Suppressor macrophage treated with lipopolysaccharide for 4 hours (primary cell): ENCODE measurements at regions not wholly inside any gene's neighbourhood (a gene's known extent, or its start where the extent isn't known, plus 50 kb on each side); places are given as distances from the start of the nearest gene placed in this dataset.

ENCODE experiments used
- DNase-seq: peaks from one replicate; pipeline ENCODE4 v3.0.0-alpha.2; 2020

DNA sequence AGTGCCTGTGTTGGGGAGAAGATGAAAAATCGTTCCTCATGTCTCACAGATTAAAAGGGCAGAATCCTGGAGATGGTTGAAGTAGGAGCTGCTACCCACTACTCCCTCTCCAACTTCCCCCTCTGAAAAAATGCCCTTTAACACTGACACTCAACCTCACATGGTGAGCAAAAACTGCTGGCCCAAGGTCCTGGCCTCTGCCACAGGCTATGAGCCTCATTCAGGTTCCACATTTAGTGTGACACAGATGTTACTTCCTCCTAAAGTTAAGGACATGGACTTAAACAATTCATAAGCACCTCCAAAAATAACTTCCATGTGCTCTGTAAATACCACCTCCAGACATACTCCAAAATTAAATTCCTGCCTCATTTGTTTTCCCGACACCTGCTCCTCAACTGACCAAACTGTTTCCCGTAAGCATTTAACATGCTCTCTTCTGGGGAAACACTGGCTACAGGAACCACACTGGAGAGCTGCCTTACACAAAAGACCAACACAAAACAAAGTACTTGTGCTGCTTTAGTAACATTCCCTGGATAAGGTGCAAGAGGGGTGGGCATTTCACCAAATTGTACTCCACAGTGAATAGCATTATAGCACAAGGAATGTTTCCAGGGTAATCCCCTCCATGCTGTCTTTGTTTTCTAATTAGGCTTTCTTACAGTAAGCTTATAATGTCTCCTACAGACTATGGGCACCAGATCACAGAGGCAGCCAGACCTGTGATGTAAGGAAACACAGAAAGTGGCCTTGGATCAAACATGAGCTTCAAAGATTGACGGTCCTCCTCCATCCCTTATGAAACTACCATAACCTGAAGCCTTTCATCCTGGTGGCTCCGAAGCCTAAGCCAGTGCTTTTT is 57.0 kb downstream of the PHLDA1 start:
- peak; percentile 89 for DNase-seq

DNA sequence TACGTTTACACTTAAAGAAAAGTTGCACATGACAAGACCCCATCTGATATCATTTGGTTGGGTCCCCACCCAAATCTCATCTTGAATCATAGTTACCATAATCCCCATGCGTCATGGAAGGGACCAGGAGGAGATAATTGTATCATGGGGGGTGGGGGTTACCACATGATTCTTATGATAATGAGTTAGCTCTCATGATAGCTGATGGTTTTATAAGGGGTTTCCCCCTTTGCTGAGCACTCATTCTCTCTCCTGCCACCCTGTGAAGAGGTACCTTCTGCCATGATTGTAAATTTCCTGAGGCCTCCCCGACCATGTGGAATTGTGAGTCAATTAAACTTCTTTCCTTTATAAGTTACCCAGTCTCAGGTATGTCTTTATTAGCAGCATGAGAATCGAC is 60.3 kb downstream of the PHLDA1 start:
- no peak for DNase-seq

DNA sequence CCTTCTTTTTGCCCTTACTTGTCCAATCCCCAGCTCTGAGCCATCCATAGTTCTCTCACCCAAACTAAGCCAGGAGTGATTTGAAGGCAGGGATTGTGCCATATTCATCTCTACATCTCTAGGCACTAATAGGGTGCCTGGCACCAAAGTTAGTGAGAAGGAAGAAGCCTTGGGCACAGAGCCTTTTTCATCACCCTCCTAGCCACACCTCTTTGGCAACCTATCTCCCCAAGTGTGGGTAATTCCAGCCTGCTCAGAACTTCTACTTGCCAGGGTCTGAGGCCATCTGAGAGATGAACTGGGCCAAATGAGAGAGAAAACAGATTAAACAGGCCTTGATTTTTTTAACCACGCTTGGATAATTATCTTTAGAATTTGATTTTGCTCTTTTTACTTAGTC is 61.3 kb downstream of the PHLDA1 start:
- no peak for DNase-seq

DNA sequence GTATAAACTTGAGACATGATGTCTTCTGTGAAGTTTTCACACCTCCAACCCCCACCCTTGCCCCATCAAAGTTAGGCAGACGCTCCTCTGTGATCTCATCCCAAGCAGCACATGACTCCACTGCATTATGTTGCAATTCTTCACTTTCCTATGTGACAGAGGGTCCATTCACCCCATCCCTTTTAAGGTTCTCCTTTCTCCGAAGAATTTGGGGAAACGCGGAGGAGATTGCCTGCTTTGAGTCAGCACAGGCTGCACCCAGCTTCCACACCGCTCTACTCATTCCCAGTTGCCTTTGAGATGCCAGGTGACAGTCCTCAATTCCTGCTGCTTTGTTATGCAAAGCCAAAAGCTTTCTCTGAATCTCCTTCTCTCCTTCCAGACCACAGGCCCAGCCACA is 61.8 kb downstream of the PHLDA1 start:
- DNase-seq: peak; percentile 89

DNA sequence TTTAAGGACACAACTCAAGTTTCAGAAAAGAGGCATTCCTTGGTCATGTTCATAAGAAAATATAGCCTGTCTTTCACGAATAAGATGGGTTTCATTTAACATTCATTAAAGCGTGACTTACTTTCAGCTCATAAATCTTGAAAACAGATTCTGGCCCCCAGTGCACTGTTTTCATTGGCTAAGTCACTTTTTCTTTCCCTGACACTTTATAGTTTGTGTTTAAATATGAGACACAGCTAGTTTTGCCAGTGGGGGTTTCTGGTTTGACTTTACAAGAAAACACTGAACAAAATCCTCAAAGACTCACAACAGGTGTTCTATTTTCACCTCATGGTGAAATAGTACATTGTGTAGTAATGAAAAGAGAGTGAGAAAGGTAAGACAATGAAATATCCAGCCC is 65.9 kb downstream of the PHLDA1 start:
- DNase-seq: no peak

DNA sequence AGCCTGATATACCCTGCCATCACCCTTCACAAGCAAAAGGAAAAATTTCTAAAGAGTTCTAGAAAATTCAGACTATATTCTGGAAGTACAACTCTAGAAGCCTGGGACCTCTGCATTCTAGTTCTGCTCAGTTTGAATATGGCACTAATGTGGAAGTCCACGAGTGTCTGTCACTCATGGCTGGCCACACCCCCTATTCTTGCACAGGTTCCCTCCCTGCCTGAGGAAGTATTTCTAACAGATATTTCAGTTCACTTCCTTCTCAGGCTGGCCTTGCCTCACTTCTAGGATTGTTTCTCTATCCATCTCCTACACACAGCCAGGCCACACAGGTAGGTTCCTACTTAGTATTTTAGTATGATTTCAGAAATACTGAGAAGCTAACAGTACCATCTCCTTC is 67.4 kb downstream of the PHLDA1 start:
- DNase-seq: peak; percentile 74

DNA sequence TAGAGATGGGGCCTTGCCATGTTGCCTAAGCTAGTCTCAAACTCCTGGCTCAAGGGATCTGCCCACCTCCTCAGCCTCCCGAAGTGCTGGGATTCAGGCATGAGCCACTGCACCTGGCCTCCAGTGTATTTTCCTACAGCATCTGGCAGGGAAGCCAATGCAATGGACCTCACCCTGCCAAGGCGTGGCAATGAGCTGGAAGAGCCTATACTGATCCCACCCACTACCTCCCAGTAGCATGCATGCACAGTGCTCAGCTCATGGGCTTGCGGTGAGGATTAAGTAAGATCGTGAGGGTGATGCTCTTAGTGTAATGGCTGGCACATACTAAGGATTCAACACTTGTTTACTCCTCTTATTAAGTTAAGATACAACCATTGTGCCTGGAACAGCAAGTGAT is 69.7 kb downstream of the PHLDA1 start:
- no peak for DNase-seq

DNA sequence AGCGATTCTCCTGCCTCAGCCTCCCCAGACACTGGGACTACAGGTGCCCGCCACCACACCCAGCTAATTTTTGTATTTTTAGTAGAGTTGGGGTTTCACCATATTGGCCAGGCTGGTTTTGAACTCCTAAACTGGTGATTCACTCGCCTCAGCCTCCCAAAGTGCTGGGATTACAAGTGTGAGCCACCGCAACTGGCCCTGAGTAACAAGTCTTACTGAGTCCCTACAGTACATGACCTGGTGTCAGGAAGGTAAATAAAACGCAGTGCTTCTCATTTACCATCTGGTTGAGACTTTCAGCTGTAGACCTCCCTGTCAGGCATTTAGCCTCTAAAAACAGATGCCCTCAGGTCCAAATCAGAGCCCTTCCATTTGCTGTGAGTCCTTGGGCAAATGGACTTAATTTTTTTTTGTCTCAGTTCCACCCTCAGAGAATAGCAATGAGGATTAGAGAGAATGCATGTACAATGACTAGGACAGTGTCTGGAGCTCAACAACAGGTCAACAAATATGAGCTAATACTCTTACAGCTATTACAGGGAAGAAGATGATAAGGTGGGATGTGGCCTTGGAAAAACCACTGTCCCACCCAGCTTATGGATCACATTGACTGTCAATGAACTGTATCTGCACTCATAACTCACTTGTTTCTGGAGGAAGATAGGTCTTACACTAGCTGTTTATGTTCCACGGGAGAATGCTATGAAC is 70.5 kb downstream of the PHLDA1 start:
- DNase-seq: no peak

DNA sequence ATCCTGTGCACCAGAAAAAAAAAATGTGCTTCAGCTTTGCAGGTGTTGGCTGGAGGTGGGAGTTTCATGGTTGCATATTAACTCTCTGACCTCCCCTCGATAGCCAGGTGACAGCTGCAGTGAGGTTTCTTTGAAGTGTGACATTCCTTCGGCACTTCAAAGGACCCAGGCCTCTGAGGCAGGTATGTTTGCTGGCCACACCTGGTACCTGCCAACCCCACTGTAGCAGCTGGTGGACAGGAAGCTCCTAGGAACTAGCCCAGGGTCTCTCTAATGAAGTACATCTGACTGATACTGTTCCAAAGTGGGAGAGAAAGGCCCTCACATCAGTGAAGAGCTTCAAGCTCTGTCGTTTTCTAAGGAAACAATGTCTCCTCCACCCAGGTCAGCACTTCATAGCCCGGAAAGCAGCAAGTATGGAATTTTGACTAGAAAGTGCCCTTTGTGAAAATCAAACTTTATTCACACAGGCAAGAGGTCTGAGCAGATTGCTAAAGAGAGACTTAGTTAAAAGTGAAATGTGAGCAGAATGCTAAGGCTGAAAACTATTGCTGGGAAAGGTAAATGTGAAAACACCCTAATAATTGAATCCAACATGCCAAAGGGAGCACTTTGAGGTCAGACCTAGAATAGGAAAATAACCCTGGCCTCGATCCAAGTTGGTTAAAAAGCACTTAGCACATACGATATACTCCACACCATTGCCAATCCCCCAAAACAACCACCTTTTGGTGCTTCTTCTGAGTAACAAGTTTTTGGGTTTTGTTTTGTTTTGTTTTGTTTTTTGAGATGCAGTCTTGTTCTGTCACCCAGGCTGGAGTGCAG is 71.3 kb downstream of the PHLDA1 start:
- DNase-seq: no peak

DNA sequence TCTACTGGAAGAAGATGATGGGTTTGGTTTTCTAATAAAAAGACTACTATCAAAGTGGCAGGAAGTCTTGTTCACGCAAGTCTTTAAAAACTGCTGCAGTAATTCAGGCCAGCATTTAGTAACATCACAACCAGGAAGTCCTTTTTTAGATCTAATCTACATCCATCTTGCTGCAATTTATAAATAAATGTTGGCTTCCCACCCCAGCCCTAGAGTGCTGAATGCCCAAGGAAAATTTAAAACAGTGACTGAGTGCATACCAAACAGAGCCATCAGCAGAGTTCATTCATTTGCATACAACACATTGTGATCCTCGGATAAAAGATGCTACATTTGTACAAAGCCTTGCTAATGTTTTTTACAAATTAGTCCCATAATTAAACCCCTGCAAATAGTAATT is 72.1 kb downstream of the PHLDA1 start:
- DNase-seq: no peak

DNA sequence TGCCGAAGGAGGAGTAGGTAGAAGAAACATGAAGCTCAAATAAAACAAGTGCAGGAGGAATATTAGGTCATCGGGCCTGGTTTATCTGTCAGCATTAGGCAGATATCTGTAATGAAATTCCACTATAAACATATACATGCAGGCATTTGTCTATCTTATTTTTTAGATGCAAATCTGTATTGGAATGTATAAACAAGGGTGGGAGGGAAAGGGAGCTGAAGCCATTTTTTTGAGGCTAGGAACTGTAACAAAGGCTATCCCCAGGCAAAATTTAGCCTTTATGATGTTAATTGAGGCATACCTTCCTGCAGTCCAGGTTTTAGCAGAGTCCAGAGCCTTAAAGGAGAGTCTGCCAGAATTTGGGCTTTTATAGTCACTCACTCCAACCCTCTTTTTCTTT is 72.5 kb downstream of the PHLDA1 start:
- DNase-seq: no peak

DNA sequence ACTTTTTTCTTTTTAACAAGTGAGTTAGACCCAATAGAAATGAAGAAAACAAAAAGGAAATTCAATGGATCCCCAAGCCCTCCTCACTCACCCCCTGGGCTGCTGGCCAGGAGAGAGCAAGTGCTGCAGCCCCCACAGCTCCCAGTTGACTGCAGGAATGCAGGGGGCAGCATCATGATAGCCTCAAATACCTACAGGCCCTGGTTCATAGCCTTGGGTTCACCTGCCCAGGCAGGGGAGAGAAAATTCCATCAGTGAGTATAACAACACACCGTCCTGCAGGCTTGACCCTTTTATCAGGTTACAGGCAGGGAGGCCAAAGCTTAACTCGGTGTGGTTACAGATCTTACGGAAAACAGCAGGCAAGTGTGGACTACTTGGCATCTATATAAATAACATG is 76.3 kb downstream of the PHLDA1 start:
- no peak for DNase-seq

DNA sequence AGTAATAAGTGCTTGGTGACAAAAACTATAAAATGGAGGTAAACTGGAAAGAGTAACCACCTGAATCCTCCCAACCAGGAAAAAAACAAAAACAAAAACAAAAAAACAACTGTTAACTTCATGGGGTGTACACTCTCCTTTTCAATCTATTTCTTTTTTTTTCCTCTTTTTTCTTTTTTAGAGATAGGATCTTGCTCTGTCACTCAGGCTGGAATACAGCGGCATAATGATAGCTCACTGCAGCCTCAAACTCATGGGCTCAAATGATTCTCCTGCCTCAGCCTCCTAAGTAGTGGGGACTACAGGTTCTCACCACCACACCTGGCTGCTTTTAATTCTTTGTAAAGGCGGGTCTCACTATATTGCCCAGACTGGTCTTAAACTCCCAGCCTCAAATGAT is 76.8 kb downstream of the PHLDA1 start:
- no peak for DNase-seq

DNA sequence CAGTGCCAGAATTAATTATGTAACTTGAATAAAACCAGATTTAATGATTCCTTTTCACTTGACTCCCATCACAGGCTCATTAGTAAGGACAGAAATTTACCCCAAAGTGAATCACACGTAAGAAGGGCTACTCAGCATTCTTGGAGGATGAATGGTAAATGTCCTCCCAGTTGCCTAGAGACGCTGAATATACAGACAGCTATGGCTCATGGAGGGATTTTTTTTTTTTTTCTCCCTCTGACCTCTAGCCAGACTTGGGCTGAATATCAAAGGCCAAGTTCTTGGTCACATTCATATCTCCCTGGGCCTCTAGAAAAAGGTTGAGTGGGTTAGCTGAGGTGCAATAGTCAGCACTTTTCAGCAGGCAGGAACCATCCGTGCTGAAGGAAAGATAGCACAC is 77.5 kb downstream of the PHLDA1 start:
- DNase-seq: peak; percentile 79

DNA sequence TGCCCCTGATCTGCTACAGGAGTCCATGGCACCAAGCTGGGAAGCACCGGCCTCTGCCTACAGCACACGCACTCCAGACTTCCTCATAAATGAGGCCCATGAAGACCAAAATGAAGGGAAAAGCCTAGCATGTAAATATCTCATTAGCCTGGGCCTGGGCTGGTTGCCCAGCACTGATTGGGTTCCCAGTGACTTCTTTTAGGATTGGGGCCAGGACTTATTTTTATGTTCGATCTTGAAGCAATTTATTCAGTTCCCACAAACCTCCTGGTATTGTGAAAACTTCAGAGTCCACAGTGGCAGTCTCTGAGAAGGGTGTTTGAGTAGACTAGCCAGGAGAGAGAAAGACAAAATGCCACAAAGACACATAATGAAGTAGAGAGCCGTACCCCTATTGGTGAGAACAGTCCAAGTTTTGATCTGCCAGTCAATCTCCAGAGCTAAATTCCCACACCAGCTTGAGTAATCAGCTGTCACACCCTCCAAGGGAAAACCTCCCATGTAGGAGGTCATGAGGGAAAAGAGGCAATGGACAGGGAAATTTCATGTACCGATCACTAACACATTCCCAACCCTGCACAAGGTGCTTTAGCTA is 78.2 kb downstream of the PHLDA1 start:
- peak; percentile 30 for DNase-seq

DNA sequence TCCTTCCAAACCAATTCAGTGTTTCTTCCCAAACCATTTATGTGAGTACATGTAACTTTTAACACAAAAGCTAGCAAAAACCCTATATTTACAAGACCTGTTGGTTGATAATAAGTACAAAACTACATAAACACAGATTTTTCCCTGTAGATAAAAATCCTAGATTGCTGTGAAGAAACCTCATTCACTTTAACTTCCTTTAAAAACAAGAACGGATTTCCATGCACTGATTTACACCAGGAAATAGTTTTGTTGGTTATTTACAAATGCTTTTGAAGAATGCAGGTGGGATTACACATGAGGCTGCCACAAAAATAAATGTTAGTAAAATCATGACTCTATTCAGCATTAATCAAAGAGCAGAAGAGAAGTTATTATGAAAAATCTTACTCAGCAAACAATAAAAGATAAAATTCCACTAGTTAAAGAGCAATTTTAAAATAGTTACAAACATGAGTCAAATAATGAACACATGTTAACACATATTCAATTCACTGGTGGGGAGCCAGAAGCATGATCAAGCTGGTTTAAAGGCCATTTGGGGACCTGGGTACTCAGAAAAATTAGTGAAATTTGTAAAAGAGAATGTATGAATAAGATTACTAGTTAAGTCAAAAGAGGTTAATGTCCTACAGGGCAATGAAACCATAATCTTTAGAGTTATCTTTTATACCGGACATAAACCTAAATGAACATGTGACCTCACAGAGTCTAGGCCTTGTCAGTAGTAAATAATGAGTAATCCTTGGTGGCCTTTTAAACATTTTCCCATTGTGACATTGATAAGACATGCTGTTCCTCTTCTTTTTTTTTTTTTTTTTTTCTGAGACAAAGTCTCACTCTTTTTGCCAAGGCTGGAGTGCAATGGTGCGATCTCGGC is 79.9 kb downstream of the PHLDA1 start:
- peak; percentile 70 for DNase-seq

DNA sequence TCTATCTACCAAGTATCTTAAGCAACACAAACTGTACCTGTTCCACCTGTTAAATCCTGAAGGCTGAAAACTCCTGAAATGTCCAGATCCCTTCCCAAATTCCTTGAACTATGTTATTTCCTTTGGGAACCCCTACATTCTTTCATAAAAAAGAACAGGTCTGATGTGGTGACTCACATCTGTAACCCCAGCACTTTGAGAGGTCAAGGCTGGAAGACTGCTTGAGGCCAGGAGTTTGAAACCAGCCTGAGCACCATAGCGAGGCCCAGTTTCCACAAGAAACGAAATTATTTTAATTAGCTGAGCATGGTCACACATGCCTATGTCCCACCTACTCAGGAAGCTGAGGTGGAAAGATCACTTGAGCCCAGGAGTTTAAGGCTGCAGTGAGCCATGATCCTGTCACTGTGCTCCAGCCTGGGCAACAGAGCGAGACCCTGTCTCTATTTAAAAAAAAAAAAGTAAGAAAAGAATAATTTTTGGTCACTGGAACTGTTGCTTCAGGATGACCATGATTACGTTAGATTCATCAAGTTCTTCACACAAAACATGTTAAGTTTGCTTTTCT is 84.3 kb downstream of the PHLDA1 start:
- DNase-seq: no peak

DNA sequence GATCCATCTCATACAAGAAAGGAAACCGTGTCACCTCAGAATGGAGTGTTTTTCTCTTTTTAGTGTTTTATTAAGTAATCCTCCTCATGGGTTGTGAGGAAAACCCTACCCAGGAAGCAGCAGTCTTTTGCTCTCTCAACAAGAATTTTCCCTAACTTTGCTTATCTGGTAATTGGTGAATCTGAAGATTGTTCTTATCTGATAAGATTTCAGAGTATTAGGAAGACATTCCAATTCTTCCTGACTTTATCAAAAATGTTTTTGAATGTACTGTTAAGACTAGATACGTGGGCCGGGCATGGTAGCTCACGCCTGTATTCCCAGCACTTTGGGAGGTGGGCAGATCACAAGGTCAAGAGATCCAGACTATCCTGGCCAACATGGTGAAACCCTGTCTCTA is 86.0 kb downstream of the PHLDA1 start:
- no peak for DNase-seq

DNA sequence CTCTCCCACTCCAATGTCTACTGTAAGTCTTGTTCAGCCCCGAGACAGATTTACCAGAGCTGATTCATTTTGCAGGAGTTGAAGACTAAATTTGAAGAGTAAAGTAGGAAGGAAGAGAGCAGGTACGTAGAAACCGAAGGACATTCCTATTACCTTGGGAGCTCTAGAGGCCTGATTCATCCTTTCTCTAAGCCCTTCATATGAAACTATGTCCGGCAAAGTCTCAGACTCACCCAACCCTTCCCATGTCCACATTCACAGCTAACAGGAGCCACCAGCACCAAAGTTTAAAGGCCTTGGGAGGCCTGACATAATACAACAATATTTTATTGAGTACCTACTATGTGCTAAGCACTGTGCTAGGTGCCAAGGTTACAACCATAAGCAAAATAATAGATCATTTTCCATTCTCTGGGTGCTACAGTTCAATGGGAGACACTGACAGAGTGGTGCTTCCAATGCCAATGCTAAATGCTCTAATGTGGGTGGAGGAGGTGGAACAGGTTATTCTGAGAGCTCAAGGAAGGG is 86.6 kb downstream of the PHLDA1 start:
- DNase-seq: no peak

DNA sequence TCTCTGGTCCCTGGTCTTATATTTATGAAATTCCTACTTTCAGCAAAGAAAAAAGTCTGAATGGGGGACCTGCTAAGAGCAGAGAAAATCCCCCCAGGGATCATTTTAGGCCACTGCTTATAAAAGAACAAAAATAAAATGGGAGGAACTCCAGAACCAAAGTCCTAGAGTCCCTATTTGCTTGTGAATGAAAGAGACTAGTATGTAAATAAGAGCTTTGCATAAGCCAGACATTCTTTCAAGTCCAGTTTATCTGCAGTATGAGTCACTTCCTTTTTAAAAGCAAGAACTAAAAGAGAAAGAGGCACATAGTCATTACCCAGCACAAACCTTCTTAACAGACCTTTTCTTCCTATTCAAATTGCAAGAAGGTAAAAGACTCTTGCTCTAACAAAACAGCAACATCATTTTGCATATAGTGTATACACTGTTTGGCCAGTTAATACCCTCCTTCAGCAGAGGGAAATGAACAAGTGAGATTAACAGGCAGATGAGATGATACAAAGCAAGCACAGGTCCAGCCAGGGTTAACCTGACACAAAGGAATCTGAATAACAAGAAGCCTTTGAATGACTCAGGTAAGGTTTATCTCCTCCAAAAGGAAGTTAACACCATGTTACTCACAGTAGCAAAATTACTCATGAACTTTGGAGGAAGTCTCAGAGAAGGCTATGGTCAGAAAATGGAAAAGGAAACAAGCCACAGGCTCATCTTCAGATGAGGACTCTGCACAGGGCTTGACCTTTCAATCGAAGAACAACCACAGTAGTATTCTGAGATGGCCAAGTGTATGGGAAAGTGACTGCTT is 87.3 kb downstream of the PHLDA1 start:
- DNase-seq: peak; percentile 85

DNA sequence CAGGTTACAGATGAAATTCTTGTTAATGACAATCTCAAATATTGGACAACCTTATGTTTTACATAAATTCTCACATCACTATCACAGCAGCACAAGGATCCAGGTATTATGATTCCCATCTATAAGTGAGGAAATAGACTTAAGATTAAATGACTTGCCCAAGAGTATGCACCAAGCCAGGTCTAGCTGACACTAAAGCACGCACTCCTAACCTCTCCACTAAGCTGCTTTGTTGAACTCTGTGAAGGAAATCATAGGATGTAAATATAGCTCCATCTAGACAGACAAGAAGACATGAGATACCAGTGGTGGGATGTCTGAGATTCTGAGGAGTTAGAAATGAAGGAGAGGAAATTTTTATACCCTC is 87.9 kb downstream of the PHLDA1 start:
- DNase-seq: no peak
